GM23248 (cell line): ENCODE measurements at regions not wholly inside any gene's neighbourhood (a gene's known extent, or its start where the extent isn't known, plus 50 kb on each side); places are given as distances from the start of the nearest gene placed in this dataset.

Experiments used
- EZH2 ChIP-seq: fragments of 200-600 bp; sonication (generic); IDR thresholded peaks from 2 replicates; pipeline ENCODE4 v1.6.1; 2018; ENCODE audit warnings: antibody characterized with exemption, mild to moderate bottlenecking; ENCODE audit not compliant: insufficient read depth, poor library complexity, severe bottlenecking
- EZH2phosphoT487 ChIP-seq: fragments of 200-600 bp; sonication (generic); IDR thresholded peaks from 2 replicates; pipeline ENCODE4 v1.6.1; 2018; ENCODE audit warnings: antibody characterized with exemption, moderate library complexity, mild to moderate bottlenecking, low read depth; ENCODE audit not compliant: insufficient read depth

DNA sequence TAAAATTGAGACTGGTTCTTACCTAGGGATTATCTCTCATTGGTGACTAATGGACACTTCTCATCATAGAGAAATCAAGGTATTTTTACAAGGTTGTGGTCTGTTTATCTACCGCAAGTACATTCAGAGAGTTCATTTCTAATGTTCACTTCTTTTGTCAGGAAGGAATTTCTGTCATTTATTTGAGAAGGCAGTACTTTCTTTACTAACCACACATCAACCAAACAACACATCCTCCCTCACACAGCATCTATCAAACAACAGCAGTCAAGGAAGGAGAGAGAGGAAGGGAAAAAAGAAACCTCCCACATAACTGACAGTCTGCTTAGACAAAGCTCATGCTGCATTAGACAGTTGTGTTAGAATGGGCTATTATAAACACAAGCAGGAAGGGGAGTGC, 182.3 kb upstream of the KLF12 start:
- TF ChIP-seq EZH2 (no peak), EZH2phosphoT487 (no peak)
